WTC11 (cell line): ENCODE measurements at regions not wholly inside any gene's neighbourhood (a gene's known extent, or its start where the extent isn't known, plus 50 kb on each side); places are given as distances from the start of the nearest gene placed in this dataset.

Experiments used
- ATAC-seq: fragments of 200-7000 bp; cut with Tn5 transposase; 2 replicates; pipeline ENCODE4 v1.10.0; 2021; ENCODE audit warnings: mild to moderate bottlenecking, moderate library complexity
- CTCF ChIA-PET: fragments of 300-600 bp; sonication (Branson Sonifier 250); formaldehyde crosslinking; loops from one replicate; lab custom pipeline; 2021; ENCODE audit warnings: antibody characterized with exemption; lab: Charles Lee
- POLR2A ChIA-PET: fragments of 350-600 bp; sonication (Branson Sonifier 250); formaldehyde crosslinking; loops from one replicate; lab custom pipeline; 2021; ENCODE audit warnings: antibody characterized with exemption; lab: Charles Lee
- DNase-seq: peaks from one replicate; pipeline ENCODE4 v3.0.0; 2021; ENCODE audit warnings: low spot score
- H3K27ac Mint-ChIP-seq: 2 replicates; pipeline ENCODE4 v1.8.0; 2021; ENCODE audit warnings: mixed read lengths
- H3K27me3 Mint-ChIP-seq: 2 replicates; pipeline ENCODE4 v1.8.0; 2021; ENCODE audit warnings: low read depth, mild to moderate bottlenecking, moderate library complexity, mixed read lengths
- H3K36me3 Mint-ChIP-seq: 2 replicates; pipeline ENCODE4 v1.8.0; 2021; ENCODE audit warnings: mixed read lengths
- H3K4me1 Mint-ChIP-seq: 2 replicates; pipeline ENCODE4 v1.8.0; 2022; ENCODE audit warnings: mixed read lengths
- H3K4me3 Mint-ChIP-seq: 2 replicates; pipeline ENCODE4 v1.8.0; 2021; ENCODE audit warnings: mild to moderate bottlenecking, moderate library complexity, mixed read lengths
- H3K9me3 Mint-ChIP-seq: 2 replicates; pipeline ENCODE4 v1.8.0; 2021; ENCODE audit warnings: mixed read lengths
- EMX1 ChIP-seq: fragments of 250-450 bp; sonication (Bioruptor Pico); IDR thresholded peaks from 2 replicates; pipeline ENCODE4 v1.8.0; 2021; ENCODE audit warnings: mild to moderate bottlenecking
- GABPB1 ChIP-seq: sonication (generic); formaldehyde crosslinking; IDR thresholded peaks from 2 replicates; pipeline ENCODE4 v1.8.1; 2023; ENCODE audit warnings: mild to moderate bottlenecking, missing genetic modification reagents
- JAZF1 ChIP-seq: fragments of 250-450 bp; sonication (Bioruptor Pico); IDR thresholded peaks from 2 replicates; pipeline ENCODE4 v1.9.0; 2021; ENCODE audit warnings: moderate library complexity, mild to moderate bottlenecking, inconsistent platforms
- MYBL2 ChIP-seq: sonication (generic); formaldehyde crosslinking; IDR thresholded peaks from 2 replicates; pipeline ENCODE4 v1.8.1; 2023; ENCODE audit warnings: mild to moderate bottlenecking, moderate library complexity, missing genetic modification reagents
- NR1H2 ChIP-seq: sonication (generic); formaldehyde crosslinking; IDR thresholded peaks from 2 replicates; pipeline ENCODE4 v1.9.0; 2021; ENCODE audit warnings: mild to moderate bottlenecking, moderate library complexity, missing genetic modification reagents
- RELA ChIP-seq: sonication (generic); formaldehyde crosslinking; IDR thresholded peaks from 2 replicates; pipeline ENCODE4 v1.8.1; 2022; ENCODE audit warnings: missing genetic modification reagents, mild to moderate bottlenecking, borderline replicate concordance
- ZNF232 ChIP-seq: sonication (generic); formaldehyde crosslinking; IDR thresholded peaks from 2 replicates; pipeline ENCODE4 v1.8.0; 2022; ENCODE audit warnings: mild to moderate bottlenecking, missing genetic modification reagents
- TF ChIP-seq, protein P1 (sequence below): sonication (generic); formaldehyde crosslinking; IDR thresholded peaks from 2 replicates; pipeline ENCODE4 v1.8.0; 2022; ENCODE audit warnings: mild to moderate bottlenecking, missing genetic modification reagents
- TF ChIP-seq, protein P2 (sequence below): sonication (generic); formaldehyde crosslinking; IDR thresholded peaks from 2 replicates; pipeline ENCODE4 v1.8.0; 2022; ENCODE audit warnings: mild to moderate bottlenecking, missing genetic modification reagents
- TF ChIP-seq, protein P3 (sequence below): sonication (generic); formaldehyde crosslinking; IDR thresholded peaks from 2 replicates; pipeline ENCODE4 v1.8.1; 2022; ENCODE audit warnings: mild to moderate bottlenecking, missing genetic modification reagents, moderate library complexity, borderline replicate concordance
- TF ChIP-seq, protein P4 (sequence below): sonication (generic); formaldehyde crosslinking; IDR thresholded peaks from 2 replicates; pipeline ENCODE4 v1.8.0; 2022; ENCODE audit warnings: missing genetic modification reagents
- TF ChIP-seq, protein P5 (sequence below): fragments of 200-600 bp; IDR thresholded peaks from 2 replicates; pipeline ENCODE4 v1.8.0; 2022; ENCODE audit warnings: antibody characterized with exemption
- TF ChIP-seq, protein P6 (sequence below): sonication (generic); formaldehyde crosslinking; IDR thresholded peaks from 2 replicates; pipeline ENCODE4 v1.8.1; 2022; ENCODE audit warnings: low read depth, missing genetic modification reagents, borderline replicate concordance

DNA sequence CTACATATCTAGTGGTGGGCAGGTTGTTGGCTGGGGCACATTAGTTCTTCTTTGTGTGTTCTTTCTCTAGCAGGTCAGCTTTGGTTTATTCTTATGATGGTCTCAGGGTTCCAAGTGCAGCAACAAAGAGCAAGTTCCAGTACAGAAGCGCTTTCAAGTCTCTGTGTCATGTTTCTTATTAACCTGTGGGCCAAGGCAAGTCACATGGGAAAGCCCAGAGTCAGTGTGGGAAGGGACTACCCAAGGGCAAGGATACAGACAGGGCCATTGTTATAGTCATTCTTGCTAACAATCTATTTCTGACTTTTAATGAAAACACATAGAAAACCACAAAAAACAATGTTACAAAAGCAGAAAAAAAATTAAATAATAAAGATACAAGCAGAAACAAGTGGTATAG, 754.6 kb downstream of the TBC1D22A start:
- Mint-ChIP-seq H3K4me3 (no peak overlapping the region), H3K4me1 (no peaks in the 10 kb centered on the region), H3K27me3 (no peaks in the 10 kb centered on the region), H3K9me3 (peaks cover 28% of the 10 kb centered on the region), H3K36me3 (peaks cover 6% of the 10 kb centered on the region; the same call in 1 of the 2 replicates), H3K27ac (no peak overlapping the region)
- ChIA-PET CTCF (no interaction called here), POLR2A (no interaction called here)
- TF ChIP-seq ZNF232 (CRISPR knock-in tag), result no peak
- TF ChIP-seq EMX1 (CRISPR knock-in tag), result no peak
- TF ChIP-seq NR1H2 (CRISPR knock-in tag), result no peak
- TF ChIP-seq, protein P1, sequence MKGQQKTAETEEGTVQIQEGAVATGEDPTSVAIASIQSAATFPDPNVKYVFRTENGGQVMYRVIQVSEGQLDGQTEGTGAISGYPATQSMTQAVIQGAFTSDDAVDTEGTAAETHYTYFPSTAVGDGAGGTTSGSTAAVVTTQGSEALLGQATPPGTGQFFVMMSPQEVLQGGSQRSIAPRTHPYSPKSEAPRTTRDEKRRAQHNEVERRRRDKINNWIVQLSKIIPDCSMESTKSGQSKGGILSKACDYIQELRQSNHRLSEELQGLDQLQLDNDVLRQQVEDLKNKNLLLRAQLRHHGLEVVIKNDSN, result no peak
- DNase-seq (no peak), ATAC-seq (no peak)

DNA sequence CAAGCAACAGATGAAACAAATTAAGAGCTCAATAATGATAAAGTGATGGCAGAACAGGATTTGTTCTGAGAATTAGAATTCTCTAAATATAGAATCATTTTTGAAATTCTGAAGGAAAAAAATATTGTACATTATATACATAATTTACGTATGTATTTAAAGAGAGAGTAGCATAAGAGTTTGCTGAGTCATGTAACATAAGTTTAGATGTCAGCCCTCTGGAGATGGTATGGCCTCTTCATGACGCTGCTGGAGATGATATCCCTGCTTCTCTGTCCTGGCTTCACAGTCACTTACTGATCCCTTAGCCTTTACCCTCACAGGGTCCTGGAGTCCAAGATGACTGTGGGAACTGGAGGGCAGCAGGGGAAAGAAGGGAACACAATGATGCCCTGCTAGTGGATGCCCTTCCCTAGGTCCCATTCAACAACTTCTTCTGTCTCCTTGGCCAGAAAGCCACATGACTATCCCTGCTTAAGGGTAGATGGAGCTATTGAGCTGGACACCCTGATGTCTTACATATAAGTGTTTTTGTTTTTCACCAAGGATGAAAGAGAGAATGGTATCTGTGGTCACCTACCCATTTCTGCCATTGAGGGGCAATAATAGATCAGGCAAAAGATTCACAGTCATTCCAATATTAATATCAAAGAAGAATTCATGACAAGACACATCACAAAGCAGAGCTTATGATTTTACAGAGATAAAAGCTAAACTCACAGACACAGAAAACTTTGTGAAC, 753.1 kb downstream of the TBC1D22A start:
- TF ChIP-seq EMX1 (CRISPR knock-in tag) (no peak), MYBL2 (CRISPR knock-in tag) (no peak), JAZF1 (CRISPR knock-in tag) (no peak), GABPB1 (CRISPR knock-in tag) (no peak), RELA (no peak)
- TF ChIP-seq, protein P2, sequence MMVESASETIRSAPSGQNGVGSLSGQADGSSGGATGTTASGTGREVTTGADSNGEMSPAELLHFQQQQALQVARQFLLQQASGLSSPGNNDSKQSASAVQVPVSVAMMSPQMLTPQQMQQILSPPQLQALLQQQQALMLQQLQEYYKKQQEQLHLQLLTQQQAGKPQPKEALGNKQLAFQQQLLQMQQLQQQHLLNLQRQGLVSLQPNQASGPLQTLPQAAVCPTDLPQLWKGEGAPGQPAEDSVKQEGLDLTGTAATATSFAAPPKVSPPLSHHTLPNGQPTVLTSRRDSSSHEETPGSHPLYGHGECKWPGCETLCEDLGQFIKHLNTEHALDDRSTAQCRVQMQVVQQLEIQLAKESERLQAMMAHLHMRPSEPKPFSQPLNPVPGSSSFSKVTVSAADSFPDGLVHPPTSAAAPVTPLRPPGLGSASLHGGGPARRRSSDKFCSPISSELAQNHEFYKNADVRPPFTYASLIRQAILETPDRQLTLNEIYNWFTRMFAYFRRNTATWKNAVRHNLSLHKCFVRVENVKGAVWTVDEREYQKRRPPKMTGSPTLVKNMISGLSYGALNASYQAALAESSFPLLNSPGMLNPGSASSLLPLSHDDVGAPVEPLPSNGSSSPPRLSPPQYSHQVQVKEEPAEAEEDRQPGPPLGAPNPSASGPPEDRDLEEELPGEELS, result no peak
- TF ChIP-seq, protein P3, sequence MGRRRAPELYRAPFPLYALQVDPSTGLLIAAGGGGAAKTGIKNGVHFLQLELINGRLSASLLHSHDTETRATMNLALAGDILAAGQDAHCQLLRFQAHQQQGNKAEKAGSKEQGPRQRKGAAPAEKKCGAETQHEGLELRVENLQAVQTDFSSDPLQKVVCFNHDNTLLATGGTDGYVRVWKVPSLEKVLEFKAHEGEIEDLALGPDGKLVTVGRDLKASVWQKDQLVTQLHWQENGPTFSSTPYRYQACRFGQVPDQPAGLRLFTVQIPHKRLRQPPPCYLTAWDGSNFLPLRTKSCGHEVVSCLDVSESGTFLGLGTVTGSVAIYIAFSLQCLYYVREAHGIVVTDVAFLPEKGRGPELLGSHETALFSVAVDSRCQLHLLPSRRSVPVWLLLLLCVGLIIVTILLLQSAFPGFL (CRISPR knock-in tag), result no peak
- TF ChIP-seq, protein P4, sequence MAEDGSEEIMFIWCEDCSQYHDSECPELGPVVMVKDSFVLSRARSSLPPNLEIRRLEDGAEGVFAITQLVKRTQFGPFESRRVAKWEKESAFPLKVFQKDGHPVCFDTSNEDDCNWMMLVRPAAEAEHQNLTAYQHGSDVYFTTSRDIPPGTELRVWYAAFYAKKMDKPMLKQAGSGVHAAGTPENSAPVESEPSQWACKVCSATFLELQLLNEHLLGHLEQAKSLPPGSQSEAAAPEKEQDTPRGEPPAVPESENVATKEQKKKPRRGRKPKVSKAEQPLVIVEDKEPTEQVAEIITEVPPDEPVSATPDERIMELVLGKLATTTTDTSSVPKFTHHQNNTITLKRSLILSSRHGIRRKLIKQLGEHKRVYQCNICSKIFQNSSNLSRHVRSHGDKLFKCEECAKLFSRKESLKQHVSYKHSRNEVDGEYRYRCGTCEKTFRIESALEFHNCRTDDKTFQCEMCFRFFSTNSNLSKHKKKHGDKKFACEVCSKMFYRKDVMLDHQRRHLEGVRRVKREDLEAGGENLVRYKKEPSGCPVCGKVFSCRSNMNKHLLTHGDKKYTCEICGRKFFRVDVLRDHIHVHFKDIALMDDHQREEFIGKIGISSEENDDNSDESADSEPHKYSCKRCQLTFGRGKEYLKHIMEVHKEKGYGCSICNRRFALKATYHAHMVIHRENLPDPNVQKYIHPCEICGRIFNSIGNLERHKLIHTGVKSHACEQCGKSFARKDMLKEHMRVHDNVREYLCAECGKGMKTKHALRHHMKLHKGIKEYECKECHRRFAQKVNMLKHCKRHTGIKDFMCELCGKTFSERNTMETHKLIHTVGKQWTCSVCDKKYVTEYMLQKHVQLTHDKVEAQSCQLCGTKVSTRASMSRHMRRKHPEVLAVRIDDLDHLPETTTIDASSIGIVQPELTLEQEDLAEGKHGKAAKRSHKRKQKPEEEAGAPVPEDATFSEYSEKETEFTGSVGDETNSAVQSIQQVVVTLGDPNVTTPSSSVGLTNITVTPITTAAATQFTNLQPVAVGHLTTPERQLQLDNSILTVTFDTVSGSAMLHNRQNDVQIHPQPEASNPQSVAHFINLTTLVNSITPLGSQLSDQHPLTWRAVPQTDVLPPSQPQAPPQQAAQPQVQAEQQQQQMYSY, result no peak
- TF ChIP-seq, protein P5, sequence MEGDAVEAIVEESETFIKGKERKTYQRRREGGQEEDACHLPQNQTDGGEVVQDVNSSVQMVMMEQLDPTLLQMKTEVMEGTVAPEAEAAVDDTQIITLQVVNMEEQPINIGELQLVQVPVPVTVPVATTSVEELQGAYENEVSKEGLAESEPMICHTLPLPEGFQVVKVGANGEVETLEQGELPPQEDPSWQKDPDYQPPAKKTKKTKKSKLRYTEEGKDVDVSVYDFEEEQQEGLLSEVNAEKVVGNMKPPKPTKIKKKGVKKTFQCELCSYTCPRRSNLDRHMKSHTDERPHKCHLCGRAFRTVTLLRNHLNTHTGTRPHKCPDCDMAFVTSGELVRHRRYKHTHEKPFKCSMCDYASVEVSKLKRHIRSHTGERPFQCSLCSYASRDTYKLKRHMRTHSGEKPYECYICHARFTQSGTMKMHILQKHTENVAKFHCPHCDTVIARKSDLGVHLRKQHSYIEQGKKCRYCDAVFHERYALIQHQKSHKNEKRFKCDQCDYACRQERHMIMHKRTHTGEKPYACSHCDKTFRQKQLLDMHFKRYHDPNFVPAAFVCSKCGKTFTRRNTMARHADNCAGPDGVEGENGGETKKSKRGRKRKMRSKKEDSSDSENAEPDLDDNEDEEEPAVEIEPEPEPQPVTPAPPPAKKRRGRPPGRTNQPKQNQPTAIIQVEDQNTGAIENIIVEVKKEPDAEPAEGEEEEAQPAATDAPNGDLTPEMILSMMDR, result no peak
- TF ChIP-seq, protein P6, sequence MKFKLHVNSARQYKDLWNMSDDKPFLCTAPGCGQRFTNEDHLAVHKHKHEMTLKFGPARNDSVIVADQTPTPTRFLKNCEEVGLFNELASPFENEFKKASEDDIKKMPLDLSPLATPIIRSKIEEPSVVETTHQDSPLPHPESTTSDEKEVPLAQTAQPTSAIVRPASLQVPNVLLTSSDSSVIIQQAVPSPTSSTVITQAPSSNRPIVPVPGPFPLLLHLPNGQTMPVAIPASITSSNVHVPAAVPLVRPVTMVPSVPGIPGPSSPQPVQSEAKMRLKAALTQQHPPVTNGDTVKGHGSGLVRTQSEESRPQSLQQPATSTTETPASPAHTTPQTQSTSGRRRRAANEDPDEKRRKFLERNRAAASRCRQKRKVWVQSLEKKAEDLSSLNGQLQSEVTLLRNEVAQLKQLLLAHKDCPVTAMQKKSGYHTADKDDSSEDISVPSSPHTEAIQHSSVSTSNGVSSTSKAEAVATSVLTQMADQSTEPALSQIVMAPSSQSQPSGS (CRISPR knock-in tag), result no peak
- Mint-ChIP-seq H3K27ac (no peak overlapping the region), H3K4me3 (no peak overlapping the region), H3K9me3 (peaks cover 24% of the 10 kb centered on the region), H3K36me3 (peaks cover 12% of the 10 kb centered on the region), H3K27me3 (peaks cover under 1% of the 10 kb centered on the region; the same call in 1 of the 2 replicates), H3K4me1 (no peaks in the 10 kb centered on the region)
- ATAC-seq (no peak), DNase-seq (no peak)
- POLR2A ChIA-PET, result no interaction called here
- CTCF ChIA-PET, result interaction anchor here (0.7 kb wide), 1 partner anchor 302 kb away, joined by 3 read pairs; no protein-coding TSS in a partner anchor
